CD4-positive, alpha-beta T cell treated with Interleukin-17A for 4 hours (primary cell): ENCODE measurements at regions not wholly inside any gene's neighbourhood (a gene's known extent, or its start where the extent isn't known, plus 50 kb on each side); places are given as distances from the start of the nearest gene placed in this dataset.
"Not testable (repeated sequence)": the region's sequence is repeated elsewhere in the genome, so short reads cannot be mapped to it uniquely, and the experiment has no call there.

Experiments used
- DNase-seq: peaks from one replicate; pipeline ENCODE4 v3.0.0-alpha.2; 2020; ENCODE audit warnings: mixed read lengths

DNA sequence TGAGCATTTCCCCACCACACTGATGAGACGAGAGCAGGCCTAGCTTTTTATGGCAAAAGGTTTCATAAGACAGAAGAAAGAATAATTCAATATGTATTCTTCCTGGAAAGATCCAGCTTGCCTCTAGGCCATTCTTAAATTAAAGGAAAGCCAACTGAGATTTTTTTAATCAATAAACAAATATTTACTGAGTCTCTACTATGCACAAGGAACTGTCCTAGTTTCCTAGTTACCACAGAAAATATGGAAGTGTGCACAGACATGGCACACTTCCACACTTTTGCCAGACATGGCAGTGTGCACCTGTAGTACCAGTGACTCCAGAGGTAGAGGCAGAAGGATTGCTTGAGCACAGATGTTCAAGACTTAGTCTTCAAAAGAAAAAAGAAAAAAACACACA lies 281.0 kb downstream of the CETN3 start:
- no peak for DNase-seq

GRCh38 chr5:90119531-90119971 lies 290.0 kb downstream of the CETN3 start:
- no peak for DNase-seq

DNA sequence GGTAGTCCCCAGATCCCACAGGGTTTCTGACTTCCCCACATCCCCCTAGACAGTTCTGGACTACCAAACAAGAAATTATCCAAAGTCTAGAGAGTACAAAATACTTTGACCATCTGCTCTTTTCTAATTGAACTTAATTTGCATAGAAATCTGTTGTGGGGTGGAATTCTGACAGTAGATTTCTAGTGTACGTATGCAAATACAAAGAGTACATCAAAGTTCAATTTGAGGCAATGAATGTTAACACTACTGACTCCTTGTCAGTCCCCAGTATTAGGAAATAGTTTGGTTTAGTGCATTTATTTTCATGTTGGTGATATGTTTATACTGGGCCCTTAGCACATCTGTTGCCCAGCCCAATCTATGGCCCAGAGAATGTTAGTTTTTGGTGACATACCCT lies 292.6 kb downstream of the CETN3 start:
- no peak for DNase-seq

DNA sequence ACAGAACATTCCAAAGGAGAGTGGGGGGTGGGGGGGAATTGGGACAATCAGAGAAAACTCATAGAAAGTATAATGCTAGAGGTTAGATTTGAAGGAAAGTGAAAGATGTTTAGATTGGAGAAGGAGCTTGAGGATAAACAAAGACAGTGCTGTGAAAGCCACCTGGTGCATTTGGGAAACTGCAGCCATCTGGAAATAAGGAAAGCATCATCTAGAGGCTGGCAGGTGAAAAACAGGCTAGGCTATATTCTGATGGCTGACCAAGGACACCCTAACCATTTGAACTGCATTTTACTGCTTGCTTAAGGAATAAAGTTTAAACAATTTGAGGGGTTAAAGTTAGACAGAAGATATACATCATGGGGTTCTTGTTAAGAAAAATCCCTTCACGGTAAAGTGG lies 296.4 kb downstream of the CETN3 start:
- no peak for DNase-seq

- DNase-seq: no peak
Measured at GRCh38 chr5:90112033-90112692, 297.4 kb downstream of the CETN3 start.

DNA sequence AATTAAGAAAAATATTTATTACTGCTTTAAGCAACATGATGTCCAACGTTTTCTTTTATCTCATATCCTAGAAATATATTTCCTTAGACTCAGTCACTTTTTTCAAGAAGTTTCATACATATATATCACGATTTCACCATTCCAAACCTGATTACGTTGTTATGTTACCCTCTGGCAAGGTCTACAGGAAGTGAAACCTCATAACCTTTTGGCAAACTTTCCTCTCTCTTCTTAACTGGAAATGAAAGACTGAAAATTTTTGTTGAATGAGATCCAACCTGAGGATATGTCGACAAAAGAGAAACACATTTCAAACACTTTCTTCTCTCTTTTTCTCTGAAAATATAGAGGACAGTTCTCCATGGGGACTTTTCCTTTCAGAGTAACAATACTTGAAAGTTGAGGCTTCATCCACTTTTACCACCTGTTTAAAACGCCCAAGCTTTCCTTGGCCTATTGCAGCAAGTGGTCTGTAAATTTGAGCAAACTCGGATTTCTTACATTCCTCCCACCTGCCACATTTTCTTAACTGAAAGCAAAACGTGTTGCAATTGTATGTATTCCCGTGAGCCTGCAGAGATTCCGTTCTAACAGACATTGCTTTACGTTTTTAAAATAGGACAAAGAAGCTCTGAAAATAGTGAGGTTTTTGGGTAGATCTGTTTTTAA lies 298.1 kb downstream of the CETN3 start:
- no peak for DNase-seq

DNA sequence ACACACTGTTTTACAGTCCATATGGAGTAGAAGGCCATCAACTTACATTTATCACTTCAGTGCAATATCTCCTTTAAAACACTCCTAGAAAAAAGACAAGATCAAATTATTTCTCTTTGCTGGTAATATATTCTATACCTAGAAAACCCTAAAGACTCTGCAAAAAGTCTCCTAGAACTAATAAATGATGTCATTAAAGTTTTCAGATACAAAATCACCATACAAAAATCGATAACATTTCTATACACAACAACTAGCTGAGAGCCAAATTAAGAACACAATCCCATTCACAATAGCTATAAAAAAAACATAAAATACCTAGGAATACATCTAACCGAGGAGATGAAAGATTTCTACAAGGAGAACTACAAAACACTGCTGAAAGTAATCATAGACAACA lies 300.3 kb downstream of the CETN3 start:
- DNase-seq: no peak

DNA sequence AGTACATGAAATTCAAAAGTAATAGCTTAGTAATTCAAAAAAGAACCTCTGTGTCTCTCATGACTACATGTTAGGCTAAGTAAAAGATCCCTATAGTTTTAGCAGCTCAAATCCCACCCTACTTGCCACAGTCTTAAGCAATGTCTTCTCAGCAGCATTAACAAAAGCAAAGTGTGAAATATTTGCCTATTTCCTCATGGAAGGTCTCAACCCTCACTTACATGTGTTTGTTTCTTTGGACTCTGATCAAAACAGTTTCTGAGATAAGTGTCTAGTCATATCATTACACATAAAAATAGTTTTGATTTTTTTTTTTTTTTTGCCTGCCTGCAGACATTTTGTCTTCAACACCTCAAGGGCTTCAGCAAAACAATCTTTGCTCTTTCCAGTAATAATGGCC lies 310.5 kb downstream of the CETN3 start:
- DNase-seq: no peak

DNA sequence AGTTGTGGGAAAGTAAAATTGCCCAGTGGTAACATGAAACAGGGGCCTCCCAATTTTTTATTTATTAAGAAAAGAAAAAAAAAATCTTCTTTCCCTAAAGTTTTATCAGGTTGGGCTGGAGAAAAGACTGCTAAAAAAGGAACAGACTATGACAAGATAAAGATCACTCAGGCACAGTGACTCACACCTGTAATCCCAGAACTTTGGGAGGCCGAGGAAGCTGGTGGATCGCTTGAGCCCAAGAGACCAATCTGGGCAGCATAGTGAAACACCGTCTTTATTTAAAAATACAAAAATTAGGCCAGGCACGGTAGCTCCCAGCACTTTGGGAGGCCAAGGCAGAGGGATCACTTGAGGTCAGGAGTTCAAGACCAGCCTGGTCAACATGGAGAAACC lies 312.5 kb downstream of the CETN3 start:
- DNase-seq: no peak

DNA sequence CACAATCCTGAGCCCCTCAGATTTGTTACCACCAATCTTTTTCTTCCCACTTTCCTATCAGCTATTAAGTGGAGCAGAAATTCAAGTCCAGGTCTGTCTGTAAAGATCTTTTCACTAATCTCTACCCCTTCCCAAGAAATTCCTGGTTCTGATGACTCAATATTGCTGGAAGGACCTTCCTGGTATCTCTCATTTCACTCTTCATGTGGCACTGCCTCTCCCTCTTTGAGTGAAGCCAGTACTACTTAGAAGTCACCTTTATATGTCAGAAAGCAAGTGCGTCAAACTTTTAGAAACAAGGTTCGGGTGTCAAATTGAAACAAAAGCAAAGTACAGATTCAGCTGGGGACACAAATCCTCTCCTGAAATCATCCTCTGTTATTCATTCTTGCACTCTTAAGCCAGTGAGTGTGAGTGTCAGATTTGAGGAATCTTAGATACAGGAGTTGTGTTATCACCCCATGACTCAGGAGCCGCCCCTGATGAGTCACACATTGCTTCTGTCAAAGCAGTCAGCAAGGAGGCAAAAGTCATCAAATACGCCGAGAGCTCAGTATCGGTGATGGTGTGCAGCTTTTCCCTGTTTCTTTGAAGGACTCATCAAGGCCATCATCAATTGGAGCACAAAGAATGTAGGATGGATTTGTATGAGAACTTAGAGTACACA lies 313.0 kb downstream of the CETN3 start:
- DNase-seq: no peak

DNA sequence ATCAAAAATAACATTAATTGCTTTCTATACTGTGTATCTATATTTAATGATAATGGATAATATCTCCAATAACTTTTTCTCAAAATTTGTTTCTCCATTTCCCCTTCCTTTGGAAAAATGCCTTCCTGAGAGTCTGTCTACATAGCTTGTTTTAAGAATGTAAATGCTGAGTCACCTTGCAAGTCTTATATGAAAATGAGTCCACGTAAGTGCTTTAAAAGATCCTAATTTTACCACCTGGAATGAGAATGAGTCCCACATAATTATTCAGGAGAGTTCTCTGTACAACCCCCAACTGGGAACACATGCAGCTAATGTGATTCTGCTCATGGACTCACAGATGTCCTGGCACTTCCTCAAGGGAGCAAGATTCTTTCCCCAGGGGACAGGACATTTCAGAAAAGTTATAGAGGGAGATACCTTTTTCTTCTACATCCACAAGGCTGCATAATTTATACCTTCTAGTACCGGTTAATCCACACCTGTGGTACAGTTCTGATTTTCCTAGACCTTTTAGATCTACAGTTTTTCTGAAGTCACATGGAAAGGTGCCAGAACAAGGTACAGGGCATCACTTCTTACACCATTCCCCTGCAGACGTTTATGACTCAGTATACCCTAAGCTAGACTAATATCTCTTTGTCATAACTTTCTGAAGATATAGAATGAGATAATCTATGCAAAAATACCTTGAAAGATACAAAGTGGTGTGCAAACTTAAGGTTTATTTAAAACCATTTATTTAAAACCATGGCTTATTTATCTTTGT lies 314.1 kb downstream of the CETN3 start:
- DNase-seq: no peak

GRCh38 chr5:90093751-90094485 lies 315.6 kb downstream of the CETN3 start:
- DNase-seq: no peak

- DNase-seq: no peak
Measured at GRCh38 chr5:90092734-90093133, 316.8 kb downstream of the CETN3 start.

GRCh38 chr5:90084342-90084741 lies 325.2 kb downstream of the CETN3 start:
- no peak for DNase-seq

- not testable (repeated sequence) for DNase-seq
Measured at GRCh38 chr5:90073026-90073570, 336.5 kb downstream of the CETN3 start.

- no peak for DNase-seq
Measured at GRCh38 chr5:90071656-90072055, 337.9 kb downstream of the CETN3 start.

DNA sequence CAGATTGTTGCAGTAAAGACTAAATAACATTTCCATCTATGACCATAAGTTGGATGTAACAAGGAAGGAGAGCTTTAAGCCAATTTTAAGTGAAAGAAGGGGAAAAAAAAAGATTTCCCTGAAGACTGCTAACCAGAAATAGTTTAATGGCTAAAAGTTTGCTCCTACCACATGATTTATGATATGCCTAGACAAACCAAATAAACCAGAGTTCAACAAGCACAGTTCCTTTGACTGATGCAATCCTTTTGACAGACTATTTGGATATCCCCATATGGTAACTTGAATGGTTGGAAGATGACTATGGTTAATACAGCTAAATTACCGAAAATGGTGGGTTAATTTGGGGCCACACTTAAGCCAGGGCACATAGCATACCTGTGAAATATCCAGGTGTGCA lies 338.5 kb downstream of the CETN3 start:
- no peak for DNase-seq

- no peak for DNase-seq
Measured at GRCh38 chr5:90066920-90067319, 342.6 kb downstream of the CETN3 start.

DNA sequence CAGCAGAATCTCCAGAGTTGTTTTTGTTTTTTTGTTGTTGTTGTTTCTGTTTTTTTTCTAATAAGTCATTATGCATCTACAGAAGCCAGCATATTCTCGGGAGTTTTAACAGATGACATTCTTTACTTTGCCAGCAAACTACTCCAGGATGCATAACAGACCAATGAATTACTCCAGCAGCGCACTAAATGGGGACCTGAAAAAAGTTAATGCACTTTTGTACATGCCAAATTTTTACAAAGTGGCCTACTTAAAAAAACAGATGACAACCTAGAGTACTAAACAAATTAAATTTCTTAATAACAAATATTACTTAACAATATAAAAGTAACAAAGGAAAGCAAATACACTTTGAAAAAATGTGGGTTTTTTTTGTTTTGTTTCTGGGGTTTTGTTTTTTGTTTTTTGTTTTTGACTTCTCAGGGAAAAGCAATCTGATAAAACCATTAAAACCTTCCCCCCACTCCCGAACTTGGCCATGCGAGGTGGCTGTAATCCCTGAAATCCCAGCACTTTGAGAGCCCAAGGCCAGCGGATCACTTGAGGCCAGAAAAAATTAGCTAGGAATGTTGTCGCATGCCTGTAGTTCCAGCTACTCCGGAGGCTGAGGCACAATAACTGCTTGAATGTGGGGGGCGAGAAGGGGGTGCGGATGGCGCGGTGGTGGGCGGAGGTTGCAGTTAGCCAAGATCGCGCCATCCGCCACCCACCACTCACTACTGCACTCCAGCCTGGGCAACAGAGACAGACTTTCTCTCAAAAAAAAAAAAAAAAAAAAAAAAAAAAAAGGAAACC lies 352.4 kb downstream of the CETN3 start:
- no peak for DNase-seq

- DNase-seq: no peak
Measured at GRCh38 chr5:90055831-90056328, 353.7 kb downstream of the CETN3 start.

- DNase-seq: no peak
Measured at GRCh38 chr5:90054612-90055011, 354.9 kb downstream of the CETN3 start.
